GM18505 (cell line): ENCODE measurements at regions not wholly inside any gene's neighbourhood (a gene's known extent, or its start where the extent isn't known, plus 50 kb on each side); places are given as distances from the start of the nearest gene placed in this dataset.

ENCODE experiments used
- ATAC-seq: cut with Tn5 transposase; IDR thresholded peaks from one replicate; pipeline ENCODE4 v1.9.1; 2021; ENCODE audit not compliant: unreplicated experiment
- POLR2A ChIP-seq: IDR thresholded peaks from 4 replicates; pipeline ENCODE4 v1.6.1; 2011; ENCODE audit warnings: borderline replicate concordance; ENCODE audit not compliant: insufficient read depth, insufficient read length; ENCODE audit errors: extremely low read depth

DNA sequence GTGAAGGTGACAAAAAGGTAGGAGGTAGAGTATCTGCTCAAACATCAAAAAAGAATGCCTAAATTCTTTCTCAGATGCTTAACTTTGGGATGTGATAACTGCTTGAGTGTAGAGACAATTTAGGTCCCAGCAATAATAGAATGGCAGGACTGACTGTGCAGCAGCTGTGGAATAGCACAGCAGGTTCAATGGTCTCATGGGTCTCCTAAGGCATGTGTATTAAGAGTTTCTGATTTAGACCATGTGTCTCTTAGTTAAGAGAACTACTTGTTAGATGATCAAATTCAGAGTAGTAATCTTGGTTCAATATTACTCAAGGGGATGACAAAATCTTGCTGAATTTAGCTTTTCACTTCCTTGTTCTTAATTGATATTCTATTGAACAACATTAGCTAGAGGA is 72.0 kb downstream of the ALX1 start:
- no peak for ATAC-seq
- TF ChIP-seq POLR2A = no peak

DNA sequence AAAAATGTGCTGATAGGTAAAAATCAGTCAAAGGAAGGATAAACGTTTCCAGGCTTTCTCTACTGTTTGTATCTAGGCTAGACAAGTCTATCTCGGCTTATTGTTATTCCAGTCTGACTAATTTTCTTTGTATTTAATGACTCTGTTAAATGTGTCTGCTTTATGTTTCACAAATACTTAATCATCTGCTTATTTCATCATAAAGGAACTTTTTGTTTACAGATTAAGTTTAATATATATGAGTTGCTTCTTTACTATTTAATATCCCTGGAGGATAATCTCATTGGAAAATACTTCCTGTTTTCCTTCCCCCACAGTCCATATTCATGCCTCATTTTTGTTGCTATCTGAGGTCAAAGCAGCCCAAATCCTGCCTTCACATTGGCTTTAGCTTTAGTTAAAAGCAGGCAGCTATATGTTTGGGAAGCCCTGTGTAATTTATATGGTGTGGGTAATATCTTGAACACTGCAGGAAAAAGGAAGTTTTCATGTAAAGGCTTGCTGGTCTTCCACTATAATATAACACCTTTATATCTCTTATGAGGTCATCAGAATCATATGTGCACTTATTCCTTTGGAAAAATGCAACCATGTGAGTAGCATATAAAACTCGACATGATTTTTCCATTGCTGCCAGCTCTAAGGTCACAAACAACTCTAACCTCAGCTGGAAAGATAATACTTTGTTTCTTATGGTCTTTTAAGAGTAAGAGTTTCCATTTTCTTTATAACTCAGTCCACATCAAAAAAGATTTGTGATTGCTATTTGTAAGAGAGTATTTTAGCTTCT is 76.8 kb downstream of the ALX1 start:
- no peak for TF ChIP-seq POLR2A

DNA sequence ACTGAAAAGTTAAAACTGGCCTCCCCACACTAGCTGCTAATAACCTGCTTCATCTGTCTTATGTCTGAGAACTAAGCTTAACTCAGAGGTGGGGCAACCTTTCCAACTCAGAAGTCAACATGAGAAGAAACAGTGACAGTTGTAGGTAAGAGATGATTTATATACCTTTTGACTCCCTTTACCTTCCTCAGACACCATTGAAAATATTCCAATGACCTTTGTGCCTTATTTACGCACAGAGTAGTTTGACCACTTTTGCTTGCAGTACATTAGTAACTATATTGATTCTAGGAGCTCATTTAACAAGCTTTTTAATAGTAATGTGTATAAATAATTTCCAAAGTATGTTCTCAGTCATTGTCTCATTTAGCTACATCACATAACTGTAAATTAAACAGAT is 77.6 kb downstream of the ALX1 start:
- TF ChIP-seq POLR2A = no peak
- ATAC-seq = no peak

More for the DNA sequence above, 76.8 kb downstream of the ALX1 start:
- ATAC-seq = no peak

DNA sequence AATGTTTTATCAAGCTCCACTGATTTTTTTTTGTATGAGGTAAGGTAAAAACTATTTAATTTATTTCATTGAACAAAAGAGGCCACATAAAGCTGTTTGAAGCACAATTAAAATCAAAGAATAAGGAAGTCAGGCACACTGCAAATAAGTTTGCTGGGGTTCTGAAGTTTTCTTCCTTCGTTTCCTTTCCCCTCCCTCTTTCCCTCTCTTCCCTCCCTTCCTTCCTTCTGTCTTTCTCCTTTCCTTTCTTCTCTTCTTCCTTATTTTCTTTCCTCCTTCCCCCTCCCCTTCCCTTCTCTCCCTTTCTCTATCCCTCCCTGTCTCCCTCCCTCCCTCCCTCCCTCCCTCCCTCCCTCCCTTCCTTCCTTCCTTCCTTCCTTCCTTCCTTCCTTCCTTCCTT is 78.7 kb downstream of the ALX1 start:
- ATAC-seq = no peak
- no peak for TF ChIP-seq POLR2A

DNA sequence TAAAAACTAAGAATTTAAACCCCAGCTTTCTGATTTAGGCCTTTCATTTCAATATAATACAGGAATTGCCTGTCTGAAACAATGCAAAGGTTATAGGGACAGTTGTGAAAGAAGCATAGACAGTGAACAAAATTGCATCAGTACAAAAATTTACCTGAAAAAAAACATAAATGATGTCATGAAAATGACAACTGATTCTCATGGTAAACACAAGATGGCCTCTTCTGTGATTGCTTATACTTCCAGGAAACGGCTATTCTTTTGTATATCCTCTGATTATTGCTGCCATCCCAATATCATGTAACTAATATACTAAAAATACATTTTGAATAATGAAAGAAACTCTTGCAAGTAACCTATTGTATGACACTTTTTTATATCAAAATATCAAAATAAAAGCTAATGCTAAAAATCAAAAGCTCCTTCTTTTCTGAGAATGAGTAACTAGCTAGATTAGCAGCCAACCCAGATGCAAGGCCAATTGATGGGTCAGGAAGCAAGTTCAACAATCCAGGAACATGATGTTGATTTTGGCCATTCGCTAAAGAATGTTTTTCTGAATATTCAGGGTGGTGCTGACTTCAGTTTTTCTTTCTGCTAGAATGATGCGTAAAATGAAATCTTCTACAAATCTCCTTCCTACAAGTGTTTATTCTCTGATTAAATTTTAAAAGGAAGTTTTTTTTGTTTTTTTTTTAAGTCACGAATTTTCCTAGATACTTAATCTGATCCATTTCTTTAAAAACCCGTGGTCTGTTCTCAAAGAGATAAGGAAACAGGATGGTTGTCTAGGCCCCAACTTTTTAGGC is 83.6 kb downstream of the ALX1 start:
- ATAC-seq = no peak
- no peak for TF ChIP-seq POLR2A

DNA sequence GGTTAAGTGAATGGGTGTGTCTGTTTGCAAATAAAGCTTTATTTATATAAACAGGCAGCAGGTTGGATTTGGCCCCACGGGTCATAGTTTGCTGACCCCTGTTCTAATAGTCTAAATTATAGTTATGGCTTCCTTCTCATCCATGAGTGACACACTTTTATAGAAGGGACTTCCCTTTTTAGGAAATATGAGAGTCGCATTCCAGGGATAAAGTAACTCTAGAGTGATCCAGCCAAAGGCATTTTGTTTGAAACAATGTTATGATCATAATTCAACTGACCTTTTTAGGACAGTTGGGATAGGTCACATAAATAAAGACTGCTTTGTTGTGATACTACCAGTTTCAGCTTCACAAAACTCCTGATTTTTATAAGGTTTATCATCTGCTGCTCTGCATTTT is 87.9 kb downstream of the ALX1 start:
- ATAC-seq = no peak
- TF ChIP-seq POLR2A = no peak

DNA sequence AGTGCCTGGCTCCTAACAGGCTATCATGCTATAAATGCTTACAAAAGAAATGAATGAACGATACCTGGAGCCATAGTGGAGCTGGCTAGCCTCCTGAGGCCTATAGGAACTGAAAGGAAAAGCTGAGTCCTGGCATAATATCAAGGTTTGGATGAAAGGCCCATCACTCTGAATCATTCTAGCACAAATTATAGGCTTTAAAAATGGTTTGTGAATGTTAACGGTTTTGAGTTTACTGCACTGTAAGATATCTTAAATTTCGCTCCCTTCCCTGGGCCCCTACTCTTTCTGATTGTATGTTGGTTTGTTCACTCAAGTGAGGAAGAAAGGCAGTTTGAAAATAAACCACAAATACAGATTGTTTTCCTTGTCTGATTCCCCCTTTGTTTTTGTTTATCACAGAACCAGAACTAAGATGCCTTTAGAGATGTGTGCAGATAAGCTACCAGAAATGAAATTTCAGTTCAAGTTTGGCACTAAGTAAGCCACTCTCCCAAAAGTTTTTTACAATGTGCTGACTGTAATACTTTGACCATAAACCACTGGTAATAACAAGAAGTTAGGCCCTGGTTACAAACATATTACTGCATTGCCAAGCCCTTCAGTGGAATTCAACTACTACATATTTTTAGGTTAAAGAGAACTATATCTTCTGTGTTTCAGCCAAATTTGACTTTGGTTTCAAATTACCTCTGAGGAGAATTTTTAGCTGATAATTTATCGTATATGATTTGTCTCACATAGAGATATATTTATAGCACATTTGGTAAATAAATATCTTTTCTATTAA is 89.5 kb downstream of the ALX1 start:
- no peak for TF ChIP-seq POLR2A

DNA sequence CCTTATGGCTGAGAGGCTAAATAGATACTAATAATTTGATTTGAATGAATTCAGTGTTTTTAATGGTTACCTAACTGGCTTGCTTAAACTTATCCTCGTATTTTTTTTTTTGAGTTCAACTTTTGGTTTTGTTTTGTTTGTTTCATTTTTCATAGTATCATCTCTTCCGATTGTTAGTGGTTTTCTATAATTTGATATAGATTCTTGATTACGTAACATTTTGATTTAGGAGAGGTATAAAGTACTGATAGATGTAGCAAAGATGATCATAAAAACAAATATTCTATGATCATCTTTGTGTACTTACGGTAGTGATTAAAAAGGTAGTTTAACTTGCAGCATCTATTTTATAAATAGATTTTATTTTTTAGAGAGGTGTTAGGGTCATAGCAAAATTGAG is 93.0 kb downstream of the ALX1 start:
- ATAC-seq = no peak
- TF ChIP-seq POLR2A = no peak

More for the DNA sequence above, 89.5 kb downstream of the ALX1 start:
- no peak for ATAC-seq

DNA sequence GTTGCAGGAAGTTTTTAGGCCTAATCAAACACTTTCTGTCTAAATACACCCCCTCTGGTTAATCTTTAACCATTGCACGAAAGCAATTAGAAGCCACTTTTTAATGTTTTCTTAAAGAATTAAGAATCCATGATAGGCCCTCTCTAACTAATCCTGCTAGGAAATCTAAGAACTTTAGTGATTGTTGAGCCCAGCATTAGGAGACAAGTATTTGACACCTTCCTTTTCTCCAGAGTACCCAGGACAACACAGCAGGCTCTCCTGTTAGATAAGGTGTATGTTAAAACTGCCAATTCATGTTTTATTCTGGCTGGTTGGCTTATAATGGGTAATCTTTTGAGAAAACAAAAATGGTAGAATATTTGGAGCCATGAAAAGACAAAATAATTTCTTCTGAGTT is 95.0 kb downstream of the ALX1 start:
- no peak for ATAC-seq
- no peak for TF ChIP-seq POLR2A

DNA sequence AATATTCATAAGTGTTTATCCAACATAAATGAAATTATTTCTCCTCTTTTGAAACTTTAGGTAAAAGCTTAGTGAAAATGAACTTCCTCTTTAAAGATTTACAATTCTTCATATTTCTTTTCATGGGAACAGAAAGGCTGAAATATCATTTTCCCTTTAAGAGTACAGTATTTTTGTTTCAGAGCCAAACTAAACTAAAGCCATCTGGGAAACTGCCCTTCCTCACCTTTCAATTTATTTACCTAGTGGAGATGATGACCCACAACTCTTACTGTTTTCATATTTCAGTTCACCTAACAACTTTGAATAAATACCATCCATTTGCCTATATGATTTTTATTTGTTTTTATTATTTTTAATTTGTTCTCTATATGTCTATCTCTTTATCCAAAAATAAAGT is 105.4 kb downstream of the ALX1 start:
- TF ChIP-seq POLR2A = no peak
- ATAC-seq = no peak

DNA sequence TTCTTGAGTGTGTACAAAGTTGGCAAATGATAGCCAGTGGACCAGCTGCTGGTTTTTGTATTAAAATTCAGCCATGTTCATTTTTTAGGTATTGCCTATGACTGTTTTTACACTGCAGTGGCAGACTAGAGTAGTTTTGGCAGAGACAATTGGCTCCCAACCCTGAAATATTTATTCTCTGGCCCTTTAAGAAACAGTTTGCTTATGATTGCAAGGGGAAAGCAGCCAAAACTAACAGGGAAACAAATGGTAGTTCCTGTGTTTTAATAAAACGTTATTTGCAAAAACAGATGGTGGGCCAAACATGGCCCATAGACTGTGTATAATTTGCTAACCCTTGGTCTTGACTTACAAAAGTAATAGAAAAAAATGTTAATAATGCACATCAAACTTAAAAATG is 110.2 kb downstream of the ALX1 start:
- no peak for ATAC-seq
- no peak for TF ChIP-seq POLR2A

DNA sequence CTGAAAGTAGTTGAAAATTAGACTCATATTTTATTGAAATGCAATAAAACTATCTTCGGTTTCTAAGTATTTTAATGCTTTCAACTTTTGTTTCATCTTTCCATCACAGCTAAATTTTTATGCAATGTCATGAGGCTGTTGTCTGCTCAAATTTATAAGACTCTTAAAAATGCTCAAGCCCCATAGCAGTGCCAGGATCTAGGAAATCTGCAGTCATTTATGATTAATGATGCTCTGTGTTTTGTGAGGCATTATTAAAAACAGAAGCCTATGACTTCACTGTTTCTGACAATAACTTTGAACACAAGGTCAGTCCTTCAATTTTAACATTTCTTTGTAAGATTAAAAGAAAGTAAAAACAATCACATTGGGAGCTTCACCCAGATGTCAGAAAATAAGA is 112.5 kb downstream of the ALX1 start:
- ATAC-seq = no peak
- TF ChIP-seq POLR2A = no peak

DNA sequence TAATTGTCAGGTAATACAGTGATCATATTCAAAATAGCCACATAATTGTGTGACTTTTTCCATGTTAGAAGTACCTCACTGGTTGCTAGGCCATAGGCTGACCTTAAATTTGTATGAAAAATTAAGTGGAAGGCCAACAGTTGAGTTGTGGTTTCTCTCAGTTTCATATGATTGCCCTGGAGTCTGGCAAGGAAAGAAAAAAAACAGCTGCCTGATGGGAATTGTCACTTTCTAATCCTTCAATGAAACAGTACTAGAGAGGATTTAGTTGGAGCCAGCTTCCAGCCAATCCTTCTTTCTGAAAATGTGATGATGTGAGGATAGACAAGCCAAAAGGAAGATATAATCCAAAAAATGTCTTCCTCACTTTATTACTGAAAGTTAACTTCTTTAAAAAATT is 113.6 kb downstream of the ALX1 start:
- TF ChIP-seq POLR2A = no peak
- ATAC-seq = no peak
